Neural progenitor cell (in vitro differentiated cells): ENCODE measurements at regions not wholly inside any gene's neighbourhood (a gene's known extent, or its start where the extent isn't known, plus 50 kb on each side); places are given as distances from the start of the nearest gene placed in this dataset.

Source experiments
- CTCF ChIP-seq: fragments of 200-600 bp; sonication (generic); IDR thresholded peaks from 2 replicates; pipeline ENCODE4 v1.5.1; 2017; ENCODE audit warnings: antibody characterized with exemption, mild to moderate bottlenecking
- EZH2 ChIP-seq: fragments of 200-600 bp; sonication (generic); IDR thresholded peaks from 2 replicates; pipeline ENCODE4 v1.6.1; 2017; ENCODE audit warnings: antibody characterized with exemption, mild to moderate bottlenecking, moderate library complexity
- EZH2phosphoT487 ChIP-seq: fragments of 200-600 bp; sonication (generic); IDR thresholded peaks from 2 replicates; pipeline ENCODE4 v1.6.1; 2017; ENCODE audit warnings: antibody characterized with exemption

GRCh38 chr4:96429657-96430056, 589.8 kb downstream of the PDHA2 start:
- TF ChIP-seq CTCF (no peak), EZH2phosphoT487 (no peak), EZH2 (no peak)
